B cell (primary cell): ENCODE measurements at regions not wholly inside any gene's neighbourhood (a gene's known extent, or its start where the extent isn't known, plus 50 kb on each side); places are given as distances from the start of the nearest gene placed in this dataset.

Experiments used
- EZH2 ChIP-seq: IDR thresholded peaks from 2 replicates; pipeline ENCODE4 v1.6.1; 2012; ENCODE audit warnings: borderline replicate concordance, low read depth, mild to moderate bottlenecking, moderate library complexity, low read length; ENCODE audit not compliant: insufficient read depth, poor library complexity, severe bottlenecking
- TF ChIP-seq, protein P1 (sequence below): fragments of 200-600 bp; IDR thresholded peaks from one replicate; pipeline ENCODE4 v1.8.0; 2022; ENCODE audit warnings: antibody characterized with exemption, mild to moderate bottlenecking

DNA sequence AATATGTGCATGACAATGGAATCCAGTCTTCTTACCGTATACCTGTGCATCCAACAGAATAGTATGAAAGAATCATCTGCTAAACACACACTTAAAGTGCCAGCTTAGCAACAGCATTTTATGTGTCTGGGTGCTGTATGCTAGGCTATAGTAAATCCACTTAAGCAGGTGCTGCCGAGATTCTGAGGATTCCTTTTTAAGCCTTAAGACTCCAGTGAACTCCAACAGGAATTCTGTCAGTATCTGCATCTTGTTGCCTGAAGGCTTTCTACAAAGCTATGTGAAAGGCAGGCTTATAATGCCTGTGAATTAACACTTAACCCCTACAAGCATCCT is 1076.4 kb upstream of the PABPC4L start:
- TF ChIP-seq EZH2 = no peak
- TF ChIP-seq, protein P1, sequence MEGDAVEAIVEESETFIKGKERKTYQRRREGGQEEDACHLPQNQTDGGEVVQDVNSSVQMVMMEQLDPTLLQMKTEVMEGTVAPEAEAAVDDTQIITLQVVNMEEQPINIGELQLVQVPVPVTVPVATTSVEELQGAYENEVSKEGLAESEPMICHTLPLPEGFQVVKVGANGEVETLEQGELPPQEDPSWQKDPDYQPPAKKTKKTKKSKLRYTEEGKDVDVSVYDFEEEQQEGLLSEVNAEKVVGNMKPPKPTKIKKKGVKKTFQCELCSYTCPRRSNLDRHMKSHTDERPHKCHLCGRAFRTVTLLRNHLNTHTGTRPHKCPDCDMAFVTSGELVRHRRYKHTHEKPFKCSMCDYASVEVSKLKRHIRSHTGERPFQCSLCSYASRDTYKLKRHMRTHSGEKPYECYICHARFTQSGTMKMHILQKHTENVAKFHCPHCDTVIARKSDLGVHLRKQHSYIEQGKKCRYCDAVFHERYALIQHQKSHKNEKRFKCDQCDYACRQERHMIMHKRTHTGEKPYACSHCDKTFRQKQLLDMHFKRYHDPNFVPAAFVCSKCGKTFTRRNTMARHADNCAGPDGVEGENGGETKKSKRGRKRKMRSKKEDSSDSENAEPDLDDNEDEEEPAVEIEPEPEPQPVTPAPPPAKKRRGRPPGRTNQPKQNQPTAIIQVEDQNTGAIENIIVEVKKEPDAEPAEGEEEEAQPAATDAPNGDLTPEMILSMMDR = no peak
